ENCODE measurements at regions not wholly inside any gene's neighbourhood (a gene's known extent, or its start where the extent isn't known, plus 50 kb on each side); places are given as distances from the start of the nearest gene placed in this dataset.
A peak's percentile ranks its signal among the peaks of the same experiment; 100 is the strongest.

DNA sequence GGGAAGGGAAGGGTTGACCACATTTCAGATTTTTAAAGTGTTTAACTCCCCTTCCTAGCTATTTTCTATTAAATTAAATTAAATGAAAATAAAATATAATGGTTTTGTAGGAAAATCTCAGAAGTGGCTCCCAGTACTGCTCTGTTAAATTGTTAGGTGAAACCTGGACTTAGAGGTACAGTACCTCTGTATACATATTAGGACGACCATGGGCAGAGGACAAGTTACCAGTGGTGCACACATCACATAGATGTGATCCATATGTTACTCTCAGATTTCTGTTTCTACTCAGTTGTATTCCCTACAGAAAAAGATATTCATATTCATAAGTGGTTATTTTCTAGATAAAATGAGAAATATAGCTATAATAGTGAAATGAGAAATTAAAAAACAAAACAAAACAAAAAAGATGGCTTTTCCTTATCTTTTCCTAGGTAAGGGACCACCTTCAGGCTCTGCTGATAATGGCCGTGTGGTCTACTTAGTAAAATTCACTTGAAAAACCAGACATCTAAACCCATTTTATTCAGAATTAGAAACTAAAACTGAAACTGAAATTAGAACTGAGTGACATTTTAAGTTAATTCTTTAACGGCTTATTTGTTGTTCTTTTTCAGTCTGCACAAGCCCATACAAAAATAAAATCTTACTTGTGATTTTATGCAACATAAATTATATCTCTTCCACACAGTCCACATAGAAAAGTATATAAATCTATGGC lies 832.5 kb upstream of the CHAC2 start:
- Histone ChIP-seq H3K27me3 (ENCODE audit: insufficient read depth, low read length) (no peaks in the 10 kb centered on the region), H3K9me3 (ENCODE audit: insufficient read depth, low read depth, low read length) (0 out of 2 replicates have a peak, but pooled peaks cover under 1% of the 10 kb centered on the region), H3K36me3 (ENCODE audit: insufficient read depth, low read length) (no peaks in the 10 kb centered on the region), H3K4me1 (ENCODE audit: insufficient read depth, low read length) (no peaks in the 10 kb centered on the region), H3K9ac (ENCODE audit: low read depth, low read length) (no peak overlapping the region), H3K4me3 (ENCODE audit: low read length) (no peak overlapping the region), H3K27ac (ENCODE audit: low read depth, low read length) (no peak overlapping the region)
- WGBS = 100% methylated on average over 3 of the region's 3 CpGs

DNA sequence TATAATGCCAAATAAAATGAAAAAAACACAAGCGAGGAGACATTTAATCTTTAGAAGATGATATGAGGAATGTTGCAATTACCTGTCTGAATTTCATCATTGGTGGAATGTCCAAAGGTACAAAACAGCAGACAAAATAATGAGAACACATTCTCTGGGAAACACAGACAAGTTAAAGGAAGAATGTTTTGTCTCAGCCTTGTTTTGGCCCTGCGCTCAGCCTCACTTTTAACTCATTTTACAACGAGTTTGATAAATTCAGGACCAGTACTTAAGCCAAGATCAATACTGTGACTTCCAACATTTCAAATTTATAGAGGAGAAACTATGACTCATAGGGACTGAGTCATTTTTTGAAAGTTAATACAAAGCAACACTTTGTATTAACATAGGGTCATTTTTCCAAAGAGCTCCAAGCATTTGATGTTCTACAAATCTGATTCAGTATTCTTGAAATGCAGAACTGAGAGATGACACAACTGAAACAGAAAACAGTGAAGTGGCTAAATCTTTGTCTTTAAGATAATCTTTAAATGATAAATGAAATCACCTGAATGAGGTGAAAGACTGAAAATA lies 833.2 kb upstream of the CHAC2 start:
- 87% methylated on average over 3 of the region's 3 CpGs for WGBS
- H3K4me3 ChIP-seq (ENCODE audit: low read length) = no peak overlapping the region
- no peaks in the 10 kb centered on the region for H3K27me3 ChIP-seq (ENCODE audit: insufficient read depth, low read length)
- no peaks in the 10 kb centered on the region for H3K4me1 ChIP-seq (ENCODE audit: insufficient read depth, low read length)
- H3K27ac ChIP-seq (ENCODE audit: low read depth, low read length) = no peak overlapping the region
- H3K36me3 ChIP-seq (ENCODE audit: insufficient read depth, low read length) = no peaks in the 10 kb centered on the region
- peaks cover 7% of the 10 kb centered on the region; the same call in 1 of the 2 replicates for H3K9me3 ChIP-seq (ENCODE audit: insufficient read depth, low read depth, low read length)
- no peak overlapping the region for H3K9ac ChIP-seq (ENCODE audit: low read depth, low read length)

DNA sequence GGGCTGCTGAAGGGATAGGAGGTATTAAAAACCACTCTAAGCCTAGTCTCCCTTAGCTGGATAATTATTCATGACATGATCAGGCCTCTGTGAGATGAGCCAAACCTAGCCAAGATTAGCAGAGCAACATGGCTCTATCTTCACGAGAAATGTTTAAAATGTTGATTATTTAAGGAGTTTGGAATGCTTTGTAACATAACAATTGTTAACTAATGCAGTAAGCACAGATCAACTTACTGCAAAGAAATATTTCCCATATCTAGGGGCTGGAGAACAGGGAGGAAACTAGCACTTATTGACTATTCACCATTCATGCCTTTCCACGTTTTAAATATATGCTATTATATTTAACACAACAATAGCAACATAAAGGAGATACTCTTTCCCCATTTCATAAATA lies 833.7 kb upstream of the CHAC2 start:
- Histone ChIP-seq H3K9ac (ENCODE audit: low read depth, low read length) (no peak overlapping the region), H3K27me3 (ENCODE audit: insufficient read depth, low read length) (no peaks in the 10 kb centered on the region), H3K4me3 (ENCODE audit: low read length) (no peak overlapping the region), H3K9me3 (ENCODE audit: insufficient read depth, low read depth, low read length) (peaks cover 12% of the 10 kb centered on the region; the same call in 1 of the 2 replicates), H3K27ac (ENCODE audit: low read depth, low read length) (no peak overlapping the region), H3K36me3 (ENCODE audit: insufficient read depth, low read length) (no peaks in the 10 kb centered on the region), H3K4me1 (ENCODE audit: insufficient read depth, low read length) (no peaks in the 10 kb centered on the region)
- 89% methylated on average over 2 of the region's 2 CpGs for WGBS

DNA sequence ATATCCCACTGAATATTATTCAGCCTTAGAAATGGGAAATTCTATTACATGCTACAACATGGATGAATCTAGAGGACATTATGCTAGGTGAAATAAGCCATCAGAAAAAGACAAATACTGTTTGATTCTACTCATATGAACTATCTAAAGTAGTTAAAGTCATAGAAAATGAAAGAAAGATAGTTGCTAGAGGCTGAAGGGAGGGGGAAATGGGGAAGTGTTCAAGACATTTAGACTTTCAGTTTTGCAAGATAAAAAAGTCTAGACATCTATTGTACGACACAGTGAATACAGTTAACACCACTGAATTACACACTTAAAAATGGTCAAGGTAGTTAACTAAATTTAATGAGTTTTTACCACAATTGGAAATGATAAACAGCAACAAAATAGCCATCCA lies 835.9 kb upstream of the CHAC2 start:
- Histone ChIP-seq H3K4me1 (ENCODE audit: insufficient read depth, low read length) (no peaks in the 10 kb centered on the region), H3K9ac (ENCODE audit: low read depth, low read length) (no peak overlapping the region), H3K27me3 (ENCODE audit: insufficient read depth, low read length) (no peaks in the 10 kb centered on the region), H3K4me3 (ENCODE audit: low read length) (no peak overlapping the region), H3K27ac (ENCODE audit: low read depth, low read length) (no peak overlapping the region), H3K36me3 (ENCODE audit: insufficient read depth, low read length) (no peaks in the 10 kb centered on the region), H3K9me3 (ENCODE audit: insufficient read depth, low read depth, low read length) (peaks cover 12% of the 10 kb centered on the region; the same call in 1 of the 2 replicates)
- 100% methylated on average over 1 of the region's 1 CpG for WGBS

DNA sequence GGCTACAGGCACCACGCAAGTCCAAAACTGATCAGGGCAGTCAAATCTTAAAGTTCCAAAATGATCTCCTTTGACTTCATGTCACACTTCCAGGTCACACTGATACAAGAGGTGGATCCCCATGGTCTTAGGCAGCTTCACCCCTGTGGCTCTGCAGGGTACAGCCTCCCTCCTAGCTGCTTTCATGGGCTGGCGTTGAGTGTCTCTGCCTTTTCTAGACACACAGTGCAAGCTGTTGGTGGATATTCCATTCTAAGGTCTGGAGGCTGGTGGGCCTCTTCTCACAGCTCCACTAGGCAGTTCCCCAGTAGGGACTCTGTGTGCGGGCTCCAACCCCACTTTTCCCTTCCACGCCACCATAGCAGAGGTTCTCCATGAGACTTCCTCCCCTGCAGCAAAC lies 838.2 kb upstream of the CHAC2 start:
- H3K27me3 ChIP-seq (ENCODE audit: insufficient read depth, low read length) = no peaks in the 10 kb centered on the region
- H3K9ac ChIP-seq (ENCODE audit: low read depth, low read length) = no peak overlapping the region
- no peaks in the 10 kb centered on the region for H3K4me1 ChIP-seq (ENCODE audit: insufficient read depth, low read length)
- peaks cover 18% of the 10 kb centered on the region for H3K9me3 ChIP-seq (ENCODE audit: insufficient read depth, low read depth, low read length)
- H3K4me3 ChIP-seq (ENCODE audit: low read length) = no peak overlapping the region
- no peaks in the 10 kb centered on the region for H3K36me3 ChIP-seq (ENCODE audit: insufficient read depth, low read length)
- H3K27ac ChIP-seq (ENCODE audit: low read depth, low read length) = no peak overlapping the region
- 93% methylated on average over 4 of the region's 4 CpGs for WGBS

DNA sequence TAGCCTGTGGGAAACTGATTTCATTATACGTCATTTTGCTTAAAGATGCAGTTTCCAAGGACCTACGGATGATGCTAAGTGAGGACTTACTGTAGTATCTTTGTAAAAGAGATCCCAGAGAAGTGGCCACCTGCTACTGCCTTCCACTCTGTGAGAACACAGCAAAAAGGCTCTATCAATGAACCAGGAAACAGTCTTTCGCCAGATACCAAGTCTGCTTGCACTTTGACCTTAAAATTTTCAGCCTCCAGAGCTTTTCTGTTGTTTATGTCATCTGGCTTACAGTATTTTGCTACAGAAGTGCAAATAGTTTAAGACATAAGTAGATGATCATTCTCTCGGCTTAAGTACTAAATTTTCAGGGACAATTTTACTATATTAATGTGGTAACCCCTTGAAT lies 847.9 kb upstream of the CHAC2 start:
- Histone ChIP-seq H3K4me3 (ENCODE audit: low read length) (no peak overlapping the region), H3K4me1 (ENCODE audit: insufficient read depth, low read length) (no peaks in the 10 kb centered on the region), H3K9ac (ENCODE audit: low read depth, low read length) (no peak overlapping the region), H3K36me3 (ENCODE audit: insufficient read depth, low read length) (no peaks in the 10 kb centered on the region), H3K27ac (ENCODE audit: low read depth, low read length) (no peak overlapping the region), H3K9me3 (ENCODE audit: insufficient read depth, low read depth, low read length) (no peaks in the 10 kb centered on the region), H3K27me3 (ENCODE audit: insufficient read depth, low read length) (no peaks in the 10 kb centered on the region)
- 91% methylated on average over 4 of the region's 4 CpGs for WGBS

DNA sequence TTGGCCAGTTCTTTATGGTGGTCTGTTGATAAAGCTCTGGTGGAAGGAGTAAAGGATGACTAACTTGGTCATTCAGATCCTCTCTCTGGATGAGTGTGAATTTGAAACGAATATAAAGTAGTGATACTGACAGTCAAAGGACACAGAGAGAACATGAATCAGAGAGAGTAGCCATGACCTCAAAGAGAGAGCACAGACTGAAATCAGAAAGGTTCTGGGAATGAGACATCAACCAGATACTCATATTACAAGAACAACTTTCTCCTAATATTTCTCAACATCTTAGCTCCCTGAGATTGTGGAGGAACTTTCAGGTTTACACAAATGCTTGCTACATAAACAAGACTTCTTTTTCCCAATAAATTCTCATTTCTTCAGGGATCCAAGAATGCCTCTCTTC lies 849.1 kb upstream of the CHAC2 start:
- WGBS = 88% methylated on average over 1 of the region's 1 CpG
- Histone ChIP-seq H3K4me1 (ENCODE audit: insufficient read depth, low read length) (no peaks in the 10 kb centered on the region), H3K4me3 (ENCODE audit: low read length) (no peak overlapping the region), H3K9me3 (ENCODE audit: insufficient read depth, low read depth, low read length) (no peaks in the 10 kb centered on the region), H3K27me3 (ENCODE audit: insufficient read depth, low read length) (no peaks in the 10 kb centered on the region), H3K9ac (ENCODE audit: low read depth, low read length) (no peak overlapping the region), H3K27ac (ENCODE audit: low read depth, low read length) (no peak overlapping the region), H3K36me3 (ENCODE audit: insufficient read depth, low read length) (no peaks in the 10 kb centered on the region)

DNA sequence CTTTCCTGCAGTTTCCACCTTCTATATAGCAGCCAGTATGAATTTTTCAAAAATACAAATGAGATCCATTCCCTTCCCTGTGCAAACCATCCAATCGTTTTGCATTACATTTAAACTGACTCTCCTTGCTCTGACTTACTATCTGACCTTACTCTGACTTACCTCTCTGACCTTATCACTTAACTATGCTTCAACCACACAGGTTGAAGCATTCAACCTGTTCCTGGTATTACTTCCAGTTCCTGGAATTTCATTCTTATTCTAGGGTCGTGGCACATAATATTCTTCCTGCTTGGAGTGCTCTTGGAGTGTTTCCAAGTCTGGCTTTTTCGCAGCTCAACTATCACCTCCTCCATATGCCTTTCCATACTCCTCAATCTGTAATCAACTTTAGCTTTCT lies 850.6 kb upstream of the CHAC2 start:
- no peak overlapping the region for H3K27ac ChIP-seq (ENCODE audit: low read depth, low read length)
- H3K4me1 ChIP-seq (ENCODE audit: insufficient read depth, low read length) = no peaks in the 10 kb centered on the region
- no peaks in the 10 kb centered on the region for H3K27me3 ChIP-seq (ENCODE audit: insufficient read depth, low read length)
- H3K4me3 ChIP-seq (ENCODE audit: low read length) = no peak overlapping the region
- H3K36me3 ChIP-seq (ENCODE audit: insufficient read depth, low read length) = no peaks in the 10 kb centered on the region
- H3K9ac ChIP-seq (ENCODE audit: low read depth, low read length) = no peak overlapping the region
- 89% methylated on average over 3 of the region's 3 CpGs for WGBS
- H3K9me3 ChIP-seq (ENCODE audit: insufficient read depth, low read depth, low read length) = no peaks in the 10 kb centered on the region

DNA sequence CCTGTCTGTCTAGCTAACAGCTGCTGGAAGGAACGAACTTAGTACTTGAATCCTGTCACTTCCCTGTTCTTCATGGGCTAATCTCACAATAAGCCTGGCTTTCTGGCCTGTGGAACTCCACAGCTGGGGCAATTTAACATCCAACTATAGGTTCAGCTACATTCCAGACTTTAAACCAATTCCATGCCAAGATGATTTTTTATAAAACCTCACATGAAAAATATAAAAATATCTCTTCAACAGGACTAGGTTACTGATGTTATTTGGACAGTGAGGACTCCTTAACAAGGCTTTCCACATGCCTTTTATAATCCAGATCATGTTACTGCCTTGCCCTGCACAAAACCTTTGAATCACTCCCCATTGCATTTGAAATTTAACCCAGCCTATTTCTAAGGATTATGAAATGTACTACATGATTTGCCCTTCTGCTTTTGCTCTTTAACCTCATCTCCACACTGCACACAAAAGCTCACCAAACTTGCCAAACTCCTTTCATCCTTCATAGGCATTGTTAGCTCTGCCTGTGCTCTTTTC lies 863.2 kb upstream of the CHAC2 start:
- no peak overlapping the region for H3K27ac ChIP-seq (ENCODE audit: low read depth, low read length)
- 91% methylated on average over 1 of the region's 1 CpG for WGBS
- no peaks in the 10 kb centered on the region for H3K4me1 ChIP-seq (ENCODE audit: insufficient read depth, low read length)
- H3K9me3 ChIP-seq (ENCODE audit: insufficient read depth, low read depth, low read length) = peaks cover 21% of the 10 kb centered on the region
- H3K27me3 ChIP-seq (ENCODE audit: insufficient read depth, low read length) = no peaks in the 10 kb centered on the region
- no peak overlapping the region for H3K4me3 ChIP-seq (ENCODE audit: low read length)
- no peak overlapping the region for H3K9ac ChIP-seq (ENCODE audit: low read depth, low read length)
- no peaks in the 10 kb centered on the region for H3K36me3 ChIP-seq (ENCODE audit: insufficient read depth, low read length)

DNA sequence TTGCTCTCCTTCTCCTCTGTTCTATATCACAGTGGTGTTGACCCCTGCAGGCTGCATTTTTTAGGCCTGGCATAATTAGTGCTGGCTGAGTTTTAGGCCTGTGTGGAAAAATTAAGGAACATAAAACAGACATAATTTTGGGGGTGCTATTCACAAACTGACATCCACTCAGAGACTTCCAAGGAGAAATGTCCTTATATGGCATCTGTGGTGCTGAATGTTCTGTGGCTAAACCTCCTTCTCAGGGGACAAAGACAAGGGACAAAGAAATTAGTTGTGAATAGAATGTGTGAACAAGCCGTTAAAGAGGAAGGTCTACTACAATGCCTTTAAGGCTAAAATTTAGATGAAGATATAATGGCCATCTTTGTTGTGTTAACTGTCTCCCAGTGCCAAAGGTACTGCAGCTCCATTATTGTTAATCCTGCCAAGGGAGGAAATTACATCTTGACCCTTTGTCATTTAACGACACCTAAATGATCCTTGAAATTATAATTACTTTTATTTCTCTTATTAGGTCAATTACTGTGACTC lies 870.0 kb upstream of the CHAC2 start:
- no peaks in the 10 kb centered on the region for H3K27me3 ChIP-seq (ENCODE audit: insufficient read depth, low read length)
- H3K27ac ChIP-seq (ENCODE audit: low read depth, low read length) = peak overlapping the region; percentile 93; the same call in 1 of the 2 replicates
- H3K4me1 ChIP-seq (ENCODE audit: insufficient read depth, low read length) = no peaks in the 10 kb centered on the region
- no peak overlapping the region for H3K9ac ChIP-seq (ENCODE audit: low read depth, low read length)
- H3K9me3 ChIP-seq (ENCODE audit: insufficient read depth, low read depth, low read length) = peaks cover 56% of the 10 kb centered on the region
- H3K36me3 ChIP-seq (ENCODE audit: insufficient read depth, low read length) = no peaks in the 10 kb centered on the region
- H3K4me3 ChIP-seq (ENCODE audit: low read length) = no peak overlapping the region
- 95% methylated on average over 2 of the region's 2 CpGs for WGBS

DNA sequence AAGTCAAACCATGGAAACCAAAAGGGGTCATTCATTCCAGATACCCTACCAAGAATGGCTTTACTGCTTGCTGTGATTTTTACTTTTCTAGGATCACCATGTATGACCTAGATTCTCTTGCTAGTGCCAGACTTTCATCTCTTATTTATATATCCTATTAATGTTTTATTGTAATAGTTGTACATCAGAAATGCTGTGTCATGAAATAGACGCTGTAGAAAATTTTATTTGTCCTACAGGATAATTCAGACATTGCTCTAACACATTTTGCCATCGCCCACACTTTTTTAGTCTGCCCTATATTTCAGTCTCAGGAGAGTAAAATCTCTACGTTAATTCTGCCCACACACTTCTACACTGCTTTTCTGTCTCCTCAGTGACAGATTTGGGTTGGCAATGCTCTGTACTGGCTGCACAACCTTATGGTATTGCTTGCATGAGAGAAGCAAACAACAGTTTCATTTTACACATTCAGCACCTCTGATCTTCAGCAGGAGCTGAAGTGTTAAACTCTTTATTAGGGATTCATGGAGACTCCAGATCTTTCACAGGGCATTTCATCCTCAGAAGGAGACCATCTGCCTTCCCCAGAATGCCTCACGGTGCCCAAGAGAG lies 871.8 kb upstream of the CHAC2 start:
- H3K27ac ChIP-seq (ENCODE audit: low read depth, low read length) = no peak overlapping the region
- H3K9ac ChIP-seq (ENCODE audit: low read depth, low read length) = no peak overlapping the region
- no peaks in the 10 kb centered on the region for H3K36me3 ChIP-seq (ENCODE audit: insufficient read depth, low read length)
- H3K4me3 ChIP-seq (ENCODE audit: low read length) = no peak overlapping the region
- H3K4me1 ChIP-seq (ENCODE audit: insufficient read depth, low read length) = no peaks in the 10 kb centered on the region
- no peaks in the 10 kb centered on the region for H3K27me3 ChIP-seq (ENCODE audit: insufficient read depth, low read length)
- 95% methylated on average over 4 of the region's 4 CpGs for WGBS
- H3K9me3 ChIP-seq (ENCODE audit: insufficient read depth, low read depth, low read length) = peaks cover 51% of the 10 kb centered on the region
